GM12891 (cell line): ENCODE measurements at regions not wholly inside any gene's neighbourhood (a gene's known extent, or its start where the extent isn't known, plus 50 kb on each side); places are given as distances from the start of the nearest gene placed in this dataset.

Source experiments
- DNase-seq: peaks from one replicate; pipeline ENCODE4 v3.0.0; 2011; ENCODE audit warnings: low spot score; ENCODE audit not compliant: insufficient read length
- FAIRE-seq: peaks from 2 replicates; lab custom pipeline; 2011; peaks lifted over from hg19 to GRCh38; lab: Jason Lieb, UNC
- PAX5 ChIP-seq: IDR thresholded peaks from 2 replicates; pipeline ENCODE4 v1.6.1; 2011; ENCODE audit warnings: low read length, moderate library complexity, mild to moderate bottlenecking; ENCODE audit not compliant: insufficient read depth, severe bottlenecking
- POLR2A ChIP-seq: IDR thresholded peaks from 2 replicates; pipeline ENCODE4 v1.6.1; 2011; ENCODE audit warnings: low read depth, low read length, control low read depth
- POLR2AphosphoS5 ChIP-seq: IDR thresholded peaks from 2 replicates; pipeline ENCODE4 v1.6.1; 2011; ENCODE audit warnings: low read depth, low read length, control low read depth
- POU2F2 ChIP-seq: IDR thresholded peaks from 2 replicates; pipeline ENCODE4 v1.6.1; 2011; ENCODE audit warnings: low read depth, mild to moderate bottlenecking, control low read depth, low read length, moderate library complexity
- SPI1 ChIP-seq: IDR thresholded peaks from 2 replicates; pipeline ENCODE4 v1.6.1; 2011; ENCODE audit warnings: low read depth, low read length, control low read depth
- TAF1 ChIP-seq: IDR thresholded peaks from 2 replicates; pipeline ENCODE4 v1.6.1; 2011; ENCODE audit warnings: low read depth, low read length, control low read depth

- no peak for FAIRE-seq
- no peak for DNase-seq
- TF ChIP-seq POU2F2, result no peak
- no peak for TF ChIP-seq TAF1
- TF ChIP-seq PAX5, result no peak
- TF ChIP-seq POLR2A, result no peak
- no peak for TF ChIP-seq POLR2AphosphoS5
- no peak for TF ChIP-seq SPI1
Observed at GRCh38 chr5:3888310-3888709, 292.7 kb downstream of the IRX1 start.

GRCh38 chr5:3889412-3890142, 293.9 kb downstream of the IRX1 start:
- DNase-seq (no peak), FAIRE-seq (no peak)
- TF ChIP-seq POLR2AphosphoS5 (no peak), SPI1 (no peak), POLR2A (no peak), PAX5 (no peak), TAF1 (no peak), POU2F2 (no peak)

DNA sequence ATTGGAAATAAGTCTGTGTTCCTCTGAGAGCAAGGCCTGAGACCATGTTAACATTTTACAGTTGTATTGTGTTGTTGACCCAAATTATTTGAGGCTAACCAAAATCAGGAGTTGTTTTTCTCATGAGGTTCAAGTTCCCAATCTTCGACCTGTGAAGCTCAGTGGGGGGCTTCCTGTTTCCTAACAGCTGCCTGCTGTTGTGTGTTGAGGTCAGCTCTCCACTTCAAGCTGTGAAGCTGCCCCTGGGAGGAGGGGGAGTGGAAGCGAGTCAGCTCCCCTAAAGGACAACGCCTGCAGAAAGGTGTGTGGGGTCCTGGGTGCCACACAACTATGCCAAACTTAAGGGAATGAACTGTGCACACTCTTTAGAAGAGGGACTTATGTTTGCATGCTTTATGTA, 295.5 kb downstream of the IRX1 start:
- no peak for DNase-seq
- no peak for FAIRE-seq
- TF ChIP-seq POLR2AphosphoS5 (no peak), PAX5 (no peak), POLR2A (no peak), TAF1 (no peak)

GRCh38 chr5:3893527-3893926, 297.9 kb downstream of the IRX1 start:
- no peak for TF ChIP-seq POLR2AphosphoS5
- TF ChIP-seq POLR2A, result no peak
- no peak for TF ChIP-seq SPI1
- no peak for TF ChIP-seq TAF1
- no peak for TF ChIP-seq POU2F2
- TF ChIP-seq PAX5, result no peak

GRCh38 chr5:3893975-3894374, 298.3 kb downstream of the IRX1 start:
- DNase-seq (no peak), FAIRE-seq (no peak)
- TF ChIP-seq TAF1 (no peak), POLR2A (no peak), SPI1 (no peak), PAX5 (no peak), POU2F2 (no peak), POLR2AphosphoS5 (no peak)

More at GRCh38 chr5:3893527-3893926, 297.9 kb downstream of the IRX1 start:
- DNase-seq (no peak), FAIRE-seq (no peak)

DNA sequence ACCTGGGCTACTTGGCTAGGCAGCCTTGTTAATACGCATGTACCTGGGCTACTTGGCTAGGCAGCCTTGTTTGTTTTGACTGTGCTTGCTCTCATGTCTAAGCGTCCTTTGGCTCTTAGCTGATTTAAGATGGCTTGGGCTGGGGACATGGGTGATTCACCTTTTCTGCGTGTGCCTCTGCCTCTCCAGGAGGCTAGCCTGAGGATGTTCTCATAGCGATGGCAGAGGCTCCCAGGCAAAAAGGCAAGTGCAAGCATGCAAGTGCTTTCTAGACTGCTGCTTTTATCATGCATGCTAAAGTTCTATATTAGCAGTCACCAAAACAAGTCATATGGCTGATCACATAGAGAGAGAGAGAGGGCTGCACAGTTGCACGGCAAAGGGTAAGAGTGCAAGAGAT, 300.5 kb downstream of the IRX1 start:
- DNase-seq, result no peak
- FAIRE-seq, result no peak
- no peak for TF ChIP-seq POLR2A
- TF ChIP-seq TAF1, result no peak
- TF ChIP-seq PAX5, result no peak
- TF ChIP-seq POU2F2, result no peak
- TF ChIP-seq SPI1, result no peak
- no peak for TF ChIP-seq POLR2AphosphoS5

DNA sequence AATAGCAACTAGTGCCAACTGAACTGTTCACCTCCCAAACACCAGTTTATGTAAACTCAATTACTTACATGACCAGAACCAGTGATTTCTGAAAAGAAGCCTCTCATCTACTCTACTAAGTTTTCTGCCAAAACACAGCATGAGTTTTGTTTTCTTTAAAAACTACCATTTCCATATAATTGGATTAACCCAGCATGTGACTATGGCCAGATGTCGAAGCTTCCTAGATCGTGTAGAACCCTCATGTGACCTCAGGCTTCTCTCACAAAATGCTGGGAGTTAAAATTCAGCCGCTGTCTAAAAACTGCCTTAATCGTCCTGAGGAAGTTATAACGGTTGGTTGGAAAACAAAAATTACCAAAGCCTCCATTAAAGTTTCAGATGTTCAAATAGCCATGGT, 303.5 kb downstream of the IRX1 start:
- FAIRE-seq (no peak), DNase-seq (no peak)
- TF ChIP-seq POLR2A (no peak), POU2F2 (no peak), TAF1 (no peak), SPI1 (no peak), PAX5 (no peak), POLR2AphosphoS5 (no peak)

GRCh38 chr5:3904584-3904983, 309.0 kb downstream of the IRX1 start:
- FAIRE-seq (no peak), DNase-seq (no peak)
- TF ChIP-seq POLR2AphosphoS5, result no peak
- no peak for TF ChIP-seq SPI1
- no peak for TF ChIP-seq POU2F2
- TF ChIP-seq TAF1, result no peak
- no peak for TF ChIP-seq PAX5
- TF ChIP-seq POLR2A, result no peak

GRCh38 chr5:3905031-3905430, 309.4 kb downstream of the IRX1 start:
- no peak for FAIRE-seq
- TF ChIP-seq POLR2AphosphoS5 (no peak), POU2F2 (no peak), POLR2A (no peak), SPI1 (no peak), PAX5 (no peak), TAF1 (no peak)
- no peak for DNase-seq

- DNase-seq, result no peak
- TF ChIP-seq POU2F2, result no peak
- no peak for TF ChIP-seq POLR2AphosphoS5
- TF ChIP-seq POLR2A, result no peak
- no peak for TF ChIP-seq PAX5
- TF ChIP-seq SPI1, result no peak
- TF ChIP-seq TAF1, result no peak
- FAIRE-seq, result no peak
Observed at GRCh38 chr5:3905521-3905920, 309.9 kb downstream of the IRX1 start.
